HG02943 (cell line): ENCODE measurements at regions not wholly inside any gene's neighbourhood (a gene's known extent, or its start where the extent isn't known, plus 50 kb on each side); places are given as distances from the start of the nearest gene placed in this dataset.

Source experiments
- ATAC-seq: cut with Tn5 transposase; IDR thresholded peaks from one replicate; pipeline ENCODE4 v1.9.1; 2021; ENCODE audit warnings: mild to moderate bottlenecking, low read depth, moderate library complexity; ENCODE audit not compliant: unreplicated experiment

- ATAC-seq = no peak
Observed at GRCh38 chr20:53752583-53752970, 158.9 kb upstream of the ZNF217 start.

GRCh38 chr20:53751620-53752318, 158.1 kb upstream of the ZNF217 start:
- ATAC-seq = no peak

GRCh38 chr20:53750827-53751619, 157.4 kb upstream of the ZNF217 start:
- peak; percentile 59 for ATAC-seq

GRCh38 chr20:53749499-53749898, 155.9 kb upstream of the ZNF217 start:
- no peak for ATAC-seq

GRCh38 chr20:53748821-53749421, 155.3 kb upstream of the ZNF217 start:
- ATAC-seq = no peak

GRCh38 chr20:53748176-53748575, 154.5 kb upstream of the ZNF217 start:
- no peak for ATAC-seq

GRCh38 chr20:53743607-53744260, 150.1 kb upstream of the ZNF217 start:
- no peak for ATAC-seq

GRCh38 chr20:53742685-53743081, 149.0 kb upstream of the ZNF217 start:
- no peak for ATAC-seq

- ATAC-seq = no peak
Observed at GRCh38 chr20:53741726-53742028, 148.0 kb upstream of the ZNF217 start.

GRCh38 chr20:53739799-53740785, 146.5 kb upstream of the ZNF217 start:
- ATAC-seq = peak; percentile 58

GRCh38 chr20:53738945-53739798, 145.5 kb upstream of the ZNF217 start:
- no peak for ATAC-seq

- no peak for ATAC-seq
Observed at GRCh38 chr20:53738039-53738944, 144.7 kb upstream of the ZNF217 start.

GRCh38 chr20:53737396-53738038, 143.9 kb upstream of the ZNF217 start:
- ATAC-seq = no peak

GRCh38 chr20:53736757-53737395, 143.2 kb upstream of the ZNF217 start:
- ATAC-seq = no peak

- ATAC-seq = no peak
Observed at GRCh38 chr20:53736122-53736756, 142.6 kb upstream of the ZNF217 start.

- ATAC-seq = no peak
Observed at GRCh38 chr20:53735536-53736050, 142.0 kb upstream of the ZNF217 start.
